Psoas muscle (tissue), 7 donors: ENCODE measurements at regions not wholly inside any gene's neighbourhood (a gene's known extent, or its start where the extent isn't known, plus 50 kb on each side); places are given as distances from the start of the nearest gene placed in this dataset.
A peak's percentile ranks its signal among the peaks of the same experiment; 100 is the strongest.

Source experiments
- ATAC-seq, 4 donors: fragments of 200-7000 bp; cut with Tn5 transposase; one replicate each; pipeline ENCODE4 v1.9.1; 2020; ENCODE audit warnings: moderate library complexity in 3 of 4, mild to moderate bottlenecking in 2 of 4
- DNase-seq, 2 donors: peaks; one replicate each; pipeline ENCODE4 v3.0.0-alpha.2; 2020
- H3K27ac ChIP-seq: fragments of 200-600 bp; one replicate; pipeline ENCODE4 v1.8.0; 2022
- H3K27me3 ChIP-seq, 3 donors: fragments of 200-600 bp in 1 of 3; one replicate each; pipeline versions ENCODE4 v1.6.1 to v1.8.0; 2013 to 2022; ENCODE audit warnings: low read length in 2 of 3, mild to moderate bottlenecking in 2 of 3, moderate library complexity in 1 of 3; ENCODE audit not compliant: insufficient read depth in 3 of 3
- H3K36me3 ChIP-seq, 2 donors: fragments of 200-600 bp in 1 of 2; one replicate each; pipeline versions ENCODE4 v1.6.1 to v1.8.0; 2013 to 2022; ENCODE audit warnings: low read depth in 1 of 2, mild to moderate bottlenecking in 1 of 2, moderate library complexity in 1 of 2; ENCODE audit not compliant: insufficient read depth in 1 of 2
- H3K4me1 ChIP-seq: fragments of 200-600 bp; one replicate; pipeline ENCODE4 v1.8.0; 2022
- H3K4me3 ChIP-seq: fragments of 200-600 bp; one replicate; pipeline ENCODE4 v1.8.0; 2022; ENCODE audit warnings: mild to moderate bottlenecking
- H3K9me3 ChIP-seq: fragments of 200-600 bp; one replicate; pipeline ENCODE4 v1.8.0; 2022
- CTCF ChIP-seq: fragments of 200-600 bp; IDR thresholded peaks from one replicate; pipeline ENCODE4 v1.8.0; 2022; ENCODE audit warnings: antibody characterized with exemption
- WGBS, 3 donors: extraction: QIAGEN DNeasy Blood & Tissue Kit; methylation state at CpG; one replicate each; pipeline versions ENCODE4 v1.1.6 to v1.1.7; 2013; 5-methylcytosine and 5-hydroxymethylcytosine counted together
- intact Hi-C, 2 donors: fragments of 100-400 bp; cut with DNase I; formaldehyde crosslinking; loops; one replicate each; pipeline versions ENCODE4 v1.11.0 to v1.14.2; 2022
- donor health status: healthy with polysubstance abuse.
- donor health status: DM: no; HTN: no; CAD: no; lungs with moderate emphysema.
- donor health status: Bipolar disorder and iron deficiency.
- donor health status: healthy.
- donor health status: DM: yes; HTN: yes; CAD: no.
- donor health status: DM: no; HTN: no; CAD: no.
- donor health status: DM: yes; HTN: yes; CAD: no.

GRCh38 chr5:54678737-54679136, 161.2 kb downstream of the SNX18 start:
- ATAC-seq, result no peak
- no peak for TF ChIP-seq CTCF

GRCh38 chr5:54676481-54677340, 159.2 kb downstream of the SNX18 start:
- no peaks in the 10 kb centered on the region for H3K9me3 ChIP-seq
- no peak overlapping the region for H3K27ac ChIP-seq
- intact Hi-C loops, result no loop called here
- DNase-seq (peak in 1 of 2 donors; percentile 31), ATAC-seq (no peak)
- WGBS, 3 donors, result 31 to 56% (median 44%) methylated on average over 3 of the region's 3 CpGs
- H3K4me3 ChIP-seq, result no peak overlapping the region
- no peaks in the 10 kb centered on the region for H3K4me1 ChIP-seq
- peaks cover 0 to 2% (median 0%) of the 10 kb centered on the region in 3 donors for H3K27me3 ChIP-seq
- H3K36me3 ChIP-seq, result no peaks in the 10 kb centered on the region
- TF ChIP-seq CTCF, result no peak

More at GRCh38 chr5:54678737-54679136, 161.2 kb downstream of the SNX18 start:
- intact Hi-C loops, result no loop called here
- Histone ChIP-seq H3K4me1 (no peaks in the 10 kb centered on the region), H3K9me3 (peaks cover 4% of the 10 kb centered on the region), H3K36me3 (no peaks in the 10 kb centered on the region), H3K27ac (no peak overlapping the region), H3K4me3 (no peak overlapping the region), H3K27me3 (peaks cover 0 to 2% (median 0%) of the 10 kb centered on the region in 3 donors)
- WGBS, 3 donors, result 53 to 61% (median 58%) methylated on average over 3 of the region's 3 CpGs
- no peak for DNase-seq

- H3K36me3 ChIP-seq, result no peaks in the 10 kb centered on the region
- ATAC-seq (peak in 2 of 4 donors; percentile 38 to 56), DNase-seq (peak; percentile 26 to 64)
- peaks cover 0 to 2% (median 0%) of the 10 kb centered on the region in 3 donors for H3K27me3 ChIP-seq
- H3K4me1 ChIP-seq, result peaks cover 3% of the 10 kb centered on the region
- 80 to 88% (median 84%) methylated on average over 4 of the region's 4 CpGs for WGBS, 3 donors
- intact Hi-C loops, result no loop called here
- no peak for TF ChIP-seq CTCF
- H3K27ac ChIP-seq, result no peak overlapping the region
- no peaks in the 10 kb centered on the region for H3K9me3 ChIP-seq
- H3K4me3 ChIP-seq, result no peak overlapping the region
Measured at GRCh38 chr5:54673523-54674225, 156.1 kb downstream of the SNX18 start.

GRCh38 chr5:54672871-54673270, 155.3 kb downstream of the SNX18 start:
- intact Hi-C loops, result no loop called here
- TF ChIP-seq CTCF, result no peak
- Histone ChIP-seq H3K9me3 (no peaks in the 10 kb centered on the region), H3K4me1 (peaks cover 3% of the 10 kb centered on the region), H3K27ac (no peak overlapping the region), H3K4me3 (no peak overlapping the region), H3K27me3 (peaks cover 0 to 2% (median 0%) of the 10 kb centered on the region in 3 donors), H3K36me3 (no peaks in the 10 kb centered on the region)
- ATAC-seq, result no peak
- DNase-seq, result no peak
